Ishikawa (cell line): ENCODE measurements at regions not wholly inside any gene's neighbourhood (a gene's known extent, or its start where the extent isn't known, plus 50 kb on each side); places are given as distances from the start of the nearest gene placed in this dataset.

Experiments used
- CREB1 ChIP-seq: IDR thresholded peaks from 2 replicates; pipeline ENCODE4 v1.6.1; 2012; ENCODE audit warnings: low read depth
- EGR1 ChIP-seq: IDR thresholded peaks from 2 replicates; pipeline ENCODE4 v1.6.1; 2012
- EP300 ChIP-seq: IDR thresholded peaks from 2 replicates; pipeline ENCODE4 v1.6.1; 2012; ENCODE audit warnings: borderline replicate concordance
- FOXM1 ChIP-seq: IDR thresholded peaks from 2 replicates; pipeline ENCODE4 v1.6.1; 2012; ENCODE audit warnings: low read depth, borderline replicate concordance
- MAX ChIP-seq: IDR thresholded peaks from 2 replicates; pipeline ENCODE4 v1.6.1; 2012
- RAD21 ChIP-seq: IDR thresholded peaks from 2 replicates; pipeline ENCODE4 v1.6.1; 2012; ENCODE audit warnings: low read depth
- REST ChIP-seq: IDR thresholded peaks from 2 replicates; pipeline ENCODE4 v1.6.1; 2012; ENCODE audit warnings: low read depth, mild to moderate bottlenecking
- TCF12 ChIP-seq: IDR thresholded peaks from 2 replicates; pipeline ENCODE4 v1.6.1; 2012; ENCODE audit warnings: low read depth

- TF ChIP-seq MAX: no peak
- no peak for TF ChIP-seq EP300
- no peak for TF ChIP-seq RAD21
- TF ChIP-seq REST: no peak
- TF ChIP-seq TCF12: no peak
- TF ChIP-seq EGR1: no peak
- TF ChIP-seq FOXM1: no peak
- TF ChIP-seq CREB1: no peak
These were observed 1172.2 kb upstream of the GJE1 start for GRCh38 chr6:140960566-140960965.
